Gastroesophageal sphincter (tissue), 3 donors: ENCODE measurements at regions not wholly inside any gene's neighbourhood (a gene's known extent, or its start where the extent isn't known, plus 50 kb on each side); places are given as distances from the start of the nearest gene placed in this dataset.

Experiments used
- POLR2A ChIP-seq, 2 donors: fragments of 450-650 bp; IDR thresholded peaks; one replicate each; pipeline ENCODE4 v1.6.1; 2017; ENCODE audit warnings: antibody characterized with exemption in 2 of 2, mild to moderate bottlenecking in 2 of 2, moderate library complexity in 1 of 2
- TF ChIP-seq, protein P1 (sequence below), 4 experiments: fragments of 200-600 bp in 2 of 4; fragments of 450-650 bp in 2 of 4; sonication (generic) in 1 of 4; IDR thresholded peaks; one replicate each; pipeline ENCODE4 v1.5.1; 2017 to 2019; ENCODE audit warnings: antibody characterized with exemption in 4 of 4, mild to moderate bottlenecking in 2 of 4, moderate library complexity in 2 of 4

DNA sequence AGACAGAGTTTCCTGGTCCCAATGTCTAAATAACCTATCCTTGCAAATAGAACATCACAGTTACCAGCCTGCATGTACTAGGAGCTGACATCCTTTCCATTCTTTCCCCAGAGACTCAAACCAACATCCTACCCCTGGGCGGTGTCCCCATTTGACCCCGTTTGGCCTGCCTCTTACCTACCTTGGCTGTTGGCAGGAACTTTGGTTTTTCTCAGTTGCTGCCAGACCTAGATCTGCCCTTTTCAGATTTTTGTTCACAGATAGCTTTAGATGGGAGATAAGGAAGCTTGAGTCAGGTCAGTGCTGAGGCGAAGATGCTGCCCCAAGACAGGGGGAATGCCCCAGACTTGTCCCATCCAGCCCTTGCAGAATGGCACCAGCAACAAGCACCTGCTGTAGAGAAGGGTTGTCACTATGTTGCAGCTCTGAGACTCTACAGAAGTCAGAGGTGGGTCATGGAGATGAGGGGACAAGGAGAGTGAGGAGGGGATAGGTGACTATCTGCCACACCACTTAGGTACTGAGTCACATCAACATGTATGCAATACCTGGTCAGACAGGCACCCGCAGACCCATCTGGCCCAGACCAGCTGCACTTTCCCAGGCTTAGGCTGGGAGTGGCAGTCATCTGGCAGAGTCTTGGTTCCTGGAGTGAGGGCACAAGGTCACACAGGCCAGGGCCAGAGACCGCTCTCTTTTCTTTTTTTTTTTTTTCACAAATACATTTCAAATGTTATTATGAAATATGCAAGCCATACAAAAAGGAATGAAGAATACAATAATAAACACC lies 61.5 kb upstream of the POU2AF1 start:
- no peak for TF ChIP-seq POLR2A (IDR thresholded peaks at IDR 0.05)
- TF ChIP-seq, protein P1, sequence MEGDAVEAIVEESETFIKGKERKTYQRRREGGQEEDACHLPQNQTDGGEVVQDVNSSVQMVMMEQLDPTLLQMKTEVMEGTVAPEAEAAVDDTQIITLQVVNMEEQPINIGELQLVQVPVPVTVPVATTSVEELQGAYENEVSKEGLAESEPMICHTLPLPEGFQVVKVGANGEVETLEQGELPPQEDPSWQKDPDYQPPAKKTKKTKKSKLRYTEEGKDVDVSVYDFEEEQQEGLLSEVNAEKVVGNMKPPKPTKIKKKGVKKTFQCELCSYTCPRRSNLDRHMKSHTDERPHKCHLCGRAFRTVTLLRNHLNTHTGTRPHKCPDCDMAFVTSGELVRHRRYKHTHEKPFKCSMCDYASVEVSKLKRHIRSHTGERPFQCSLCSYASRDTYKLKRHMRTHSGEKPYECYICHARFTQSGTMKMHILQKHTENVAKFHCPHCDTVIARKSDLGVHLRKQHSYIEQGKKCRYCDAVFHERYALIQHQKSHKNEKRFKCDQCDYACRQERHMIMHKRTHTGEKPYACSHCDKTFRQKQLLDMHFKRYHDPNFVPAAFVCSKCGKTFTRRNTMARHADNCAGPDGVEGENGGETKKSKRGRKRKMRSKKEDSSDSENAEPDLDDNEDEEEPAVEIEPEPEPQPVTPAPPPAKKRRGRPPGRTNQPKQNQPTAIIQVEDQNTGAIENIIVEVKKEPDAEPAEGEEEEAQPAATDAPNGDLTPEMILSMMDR (IDR thresholded peaks at IDR 0.05): no peak
